Thymus (tissue), 11 donors: ENCODE measurements at regions not wholly inside any gene's neighbourhood (a gene's known extent, or its start where the extent isn't known, plus 50 kb on each side); places are given as distances from the start of the nearest gene placed in this dataset.
"Not testable (repeated sequence)": the region's sequence is repeated elsewhere in the genome, so short reads cannot be mapped to it uniquely, and the experiment has no call there.

ENCODE experiments used
- DNase-seq, 9 donors: peaks; one replicate each; pipeline ENCODE4 v3.0.0-alpha.2; 2013; ENCODE audit warnings: low spot score in 9 of 9, low read depth in 6 of 9, missing footprints in 1 of 9
- H3K27ac ChIP-seq, 2 donors: one replicate each; pipeline ENCODE4 v1.5.1; 2013; ENCODE audit warnings: control low read depth in 1 of 2, low read depth in 1 of 2, low read length in 1 of 2, mild to moderate bottlenecking in 1 of 2, moderate library complexity in 1 of 2
- H3K27me3 ChIP-seq, 2 donors: one replicate each; pipeline ENCODE4 v1.5.1; 2013; ENCODE audit warnings: low read length in 1 of 2; ENCODE audit not compliant: control insufficient read depth in 2 of 2, insufficient read depth in 1 of 2
- H3K36me3 ChIP-seq, 2 donors: one replicate each; pipeline ENCODE4 v1.5.1; 2013; ENCODE audit warnings: low read length in 1 of 2, mild to moderate bottlenecking in 1 of 2, moderate library complexity in 1 of 2; ENCODE audit not compliant: control insufficient read depth in 2 of 2, insufficient read depth in 2 of 2
- H3K4me1 ChIP-seq, 2 donors: one replicate each; pipeline ENCODE4 v1.5.1; 2013; ENCODE audit warnings: low read length in 2 of 2; ENCODE audit not compliant: control insufficient read depth in 2 of 2, insufficient read depth in 2 of 2
- H3K4me3 ChIP-seq, 2 donors: one replicate each; pipeline ENCODE4 v1.5.1; 2013; ENCODE audit warnings: low read length in 2 of 2, control low read depth in 1 of 2, mild to moderate bottlenecking in 1 of 2
- H3K9me3 ChIP-seq, 2 donors: one replicate each; pipeline ENCODE4 v1.5.1; 2013; ENCODE audit warnings: low read length in 1 of 2, mild to moderate bottlenecking in 1 of 2; ENCODE audit not compliant: control insufficient read depth in 2 of 2, insufficient read depth in 1 of 2
- WGBS: extraction: QIAGEN DNeasy Blood & Tissue Kit; methylation state at CpG from one replicate; pipeline ENCODE4 v1.1.7; 2013; 5-methylcytosine and 5-hydroxymethylcytosine counted together
- donor health status: healthy.

- Histone ChIP-seq H3K4me1 (no peaks in the 10 kb centered on the region), H3K9me3 (no peaks in the 10 kb centered on the region), H3K4me3 (no peak overlapping the region), H3K27me3 (no peaks in the 10 kb centered on the region), H3K36me3 (no peaks in the 10 kb centered on the region), H3K27ac (no peak overlapping the region)
- WGBS = 91% methylated on average over 2 of the region's 2 CpGs
- no peak for DNase-seq
Measured at GRCh38 chrX:122122274-122122673, 1061.8 kb upstream of the GRIA3 start.

GRCh38 chrX:122133478-122133877 lies 1050.6 kb upstream of the GRIA3 start:
- 90% methylated on average over 1 of the region's 1 CpG for WGBS

GRCh38 chrX:122134291-122134690 lies 1049.8 kb upstream of the GRIA3 start:
- no peak for DNase-seq
- 94% methylated on average over 1 of the region's 1 CpG for WGBS
- H3K27ac ChIP-seq = no peak overlapping the region
- no peaks in the 10 kb centered on the region for H3K4me1 ChIP-seq
- no peaks in the 10 kb centered on the region for H3K36me3 ChIP-seq
- H3K4me3 ChIP-seq = no peak overlapping the region
- H3K9me3 ChIP-seq = no peaks in the 10 kb centered on the region
- H3K27me3 ChIP-seq = no peaks in the 10 kb centered on the region

More at GRCh38 chrX:122133478-122133877, 1050.6 kb upstream of the GRIA3 start:
- Histone ChIP-seq H3K36me3 (no peaks in the 10 kb centered on the region), H3K27ac (no peak overlapping the region), H3K9me3 (no peaks in the 10 kb centered on the region), H3K4me1 (no peaks in the 10 kb centered on the region), H3K4me3 (no peak overlapping the region), H3K27me3 (no peaks in the 10 kb centered on the region)
- DNase-seq = no peak

- WGBS = 100% methylated on average over 2 of the region's 2 CpGs
Measured at GRCh38 chrX:122135070-122135469, 1049.0 kb upstream of the GRIA3 start.

GRCh38 chrX:122140219-122140618 lies 1043.9 kb upstream of the GRIA3 start:
- not testable (repeated sequence) for H3K27ac ChIP-seq, H3K36me3 ChIP-seq, H3K27me3 ChIP-seq, H3K4me1 ChIP-seq, DNase-seq, H3K9me3 ChIP-seq, H3K4me3 ChIP-seq
- 90% methylated on average over 5 of the region's 5 CpGs for WGBS

More at GRCh38 chrX:122135070-122135469, 1049.0 kb upstream of the GRIA3 start:
- H3K4me1 ChIP-seq = no peaks in the 10 kb centered on the region
- H3K27ac ChIP-seq = no peak overlapping the region
- no peaks in the 10 kb centered on the region for H3K27me3 ChIP-seq
- no peak overlapping the region for H3K4me3 ChIP-seq
- no peaks in the 10 kb centered on the region for H3K36me3 ChIP-seq
- no peak for DNase-seq
- H3K9me3 ChIP-seq = no peaks in the 10 kb centered on the region

- Histone ChIP-seq H3K27me3 (no peaks in the 10 kb centered on the region), H3K4me1 (no peaks in the 10 kb centered on the region), H3K9me3 (peaks cover 0 to 6% of the 10 kb centered on the region in 2 donors), H3K4me3 (no peak overlapping the region), H3K36me3 (no peaks in the 10 kb centered on the region), H3K27ac (no peak overlapping the region)
- DNase-seq = no peak
- WGBS = 91% methylated on average over 1 of the region's 1 CpG
Measured at GRCh38 chrX:122154019-122154418, 1030.1 kb upstream of the GRIA3 start.

GRCh38 chrX:122168241-122168640 lies 1015.8 kb upstream of the GRIA3 start:
- WGBS = 68% methylated on average over 2 of the region's 2 CpGs
- Histone ChIP-seq H3K4me3 (no peak overlapping the region), H3K27me3 (no peaks in the 10 kb centered on the region), H3K4me1 (no peaks in the 10 kb centered on the region), H3K9me3 (no peaks in the 10 kb centered on the region), H3K27ac (no peak overlapping the region), H3K36me3 (no peaks in the 10 kb centered on the region)
- no peak for DNase-seq

- Histone ChIP-seq H3K9me3 (peaks cover 0 to 3% of the 10 kb centered on the region in 2 donors), H3K27ac (no peak overlapping the region), H3K27me3 (no peaks in the 10 kb centered on the region), H3K36me3 (no peaks in the 10 kb centered on the region), H3K4me1 (no peaks in the 10 kb centered on the region), H3K4me3 (no peak overlapping the region)
- DNase-seq = no peak
- 79% methylated on average over 1 of the region's 1 CpG for WGBS
Measured at GRCh38 chrX:122184791-122185190, 999.3 kb upstream of the GRIA3 start.

GRCh38 chrX:122187069-122187713 lies 996.9 kb upstream of the GRIA3 start:
- no peak overlapping the region for H3K27ac ChIP-seq
- peaks cover 0 to 3% of the 10 kb centered on the region in 2 donors for H3K9me3 ChIP-seq
- DNase-seq = no peak
- H3K4me3 ChIP-seq = no peak overlapping the region
- no peaks in the 10 kb centered on the region for H3K4me1 ChIP-seq
- no peaks in the 10 kb centered on the region for H3K27me3 ChIP-seq
- WGBS = 94% methylated on average over 2 of the region's 2 CpGs
- no peaks in the 10 kb centered on the region for H3K36me3 ChIP-seq
